Activated CD4-positive, alpha-beta T cell treated with anti-CD3 and anti-CD28 coated beads, Interleukin-2, amount 50 U/mL, for 48 hours (primary cell): ENCODE measurements at regions not wholly inside any gene's neighbourhood (a gene's known extent, or its start where the extent isn't known, plus 50 kb on each side); places are given as distances from the start of the nearest gene placed in this dataset.

Source experiments
- DNase-seq, 2 experiments: peaks; one replicate each; pipeline ENCODE4 v3.0.0-alpha.2; 2020

- no peak for DNase-seq
Measured at GRCh38 chr6:8536122-8536521, 100.8 kb upstream of the SLC35B3 start.

GRCh38 chr6:8535519-8535918, 100.2 kb upstream of the SLC35B3 start:
- DNase-seq: no peak

- no peak for DNase-seq
Measured at GRCh38 chr6:8530785-8531435, 95.6 kb upstream of the SLC35B3 start.

- DNase-seq: no peak
Measured at GRCh38 chr6:8529250-8529649, 93.9 kb upstream of the SLC35B3 start.

- no peak for DNase-seq
Measured at GRCh38 chr6:8527818-8528217, 92.5 kb upstream of the SLC35B3 start.

- DNase-seq: no peak
Measured at GRCh38 chr6:8526624-8527023, 91.3 kb upstream of the SLC35B3 start.

GRCh38 chr6:8525370-8525769, 90.0 kb upstream of the SLC35B3 start:
- DNase-seq: no peak

- DNase-seq: no peak
Measured at GRCh38 chr6:8513174-8513573, 77.8 kb upstream of the SLC35B3 start.

- DNase-seq: no peak
Measured at GRCh38 chr6:8507286-8507685, 71.9 kb upstream of the SLC35B3 start.

- DNase-seq: no peak
Measured at GRCh38 chr6:8506126-8506525, 70.8 kb upstream of the SLC35B3 start.

GRCh38 chr6:8499540-8499939, 64.2 kb upstream of the SLC35B3 start:
- DNase-seq: no peak

- DNase-seq: no peak
Measured at GRCh38 chr6:8494730-8495129, 59.4 kb upstream of the SLC35B3 start.

- no peak for DNase-seq
Measured at GRCh38 chr6:8492536-8493133, 57.3 kb upstream of the SLC35B3 start.
